GM12878 (cell line): ENCODE measurements at regions not wholly inside any gene's neighbourhood (a gene's known extent, or its start where the extent isn't known, plus 50 kb on each side); places are given as distances from the start of the nearest gene placed in this dataset.

ENCODE experiments used
- ATAC-seq: fragments of 200-7000 bp; cut with Tn5 transposase; 3 replicates; pipeline ENCODE4 v1.9.1; 2020; ENCODE audit warnings: mild to moderate bottlenecking, moderate library complexity
- BruUV-seq: library from RNA; stranded (reverse); fragments of 400-500 nt; replicated peaks from 2 replicates; lab custom pipeline; 2021; lab: Mats Ljungman, UMichigan
- CTCF ChIA-PET: fragments of 300-600 bp; sonication (Branson Sonifier 250); formaldehyde crosslinking; extraction: SDS; loops from one replicate; lab custom pipeline; 2021; ENCODE audit warnings: inconsistent platforms; lab: Yijun Ruan, JAX
- POLR2A ChIA-PET: fragments of 350-600 bp; formaldehyde crosslinking; extraction: SDS; loops from one replicate; lab custom pipeline; 2021; ENCODE audit warnings: inconsistent platforms; lab: Charles Lee
- RAD21 ChIA-PET: fragments of 300-600 bp; sonication (Branson Sonifier 250); formaldehyde crosslinking; loops from one replicate; lab custom pipeline; 2023; ENCODE audit warnings: antibody characterized with exemption; ENCODE audit not compliant: unreplicated experiment; lab: Charles Lee
- SMC1A ChIA-PET: fragments of 300-600 bp; sonication (Branson Sonifier 250); formaldehyde crosslinking; loops from one replicate; lab custom pipeline; 2023; ENCODE audit not compliant: unreplicated experiment, uncharacterized antibody; lab: Charles Lee
- DNase-seq: peaks from one replicate; pipeline ENCODE4 v3.0.0-alpha.2; 2011; ENCODE audit warnings: low read depth, low spot score
- FAIRE-seq: peaks from 3 replicates; lab custom pipeline; 2011; peaks lifted over from hg19 to GRCh38; lab: Jason Lieb, UNC
- H2AFZ ChIP-seq: 2 replicates; pipeline ENCODE4 v1.6.0; 2011; ENCODE audit warnings: low read depth, low read length, control low read depth; ENCODE audit not compliant: control insufficient read depth
- H3K27ac ChIP-seq: 2 replicates; pipeline ENCODE4 v1.5.1; 2011; ENCODE audit warnings: control low read depth; ENCODE audit not compliant: control insufficient read depth, insufficient read depth
- H3K27me3 ChIP-seq, 2 experiments: replicated peaks in 1 of 2; 2 replicates each; pipeline versions ENCODE4 v1.6.0 to v1.6.1; 2011; ENCODE audit warnings: low read length in 1 of 2; ENCODE audit not compliant: control insufficient read depth in 2 of 2, insufficient read depth in 2 of 2
- H3K36me3 ChIP-seq, 2 experiments: 2 replicates each; pipeline ENCODE4 v1.5.1; 2011; ENCODE audit warnings: low read length in 1 of 2; ENCODE audit not compliant: control insufficient read depth in 2 of 2, insufficient read depth in 2 of 2
- H3K4me1 ChIP-seq: 2 replicates; pipeline ENCODE4 v1.6.1; 2011; ENCODE audit warnings: mild to moderate bottlenecking, low read length, moderate library complexity, mixed read lengths; ENCODE audit not compliant: control insufficient read depth, insufficient read depth
- H3K4me2 ChIP-seq: 2 replicates; pipeline ENCODE4 v1.6.0; 2011; ENCODE audit warnings: control low read depth; ENCODE audit not compliant: control insufficient read depth, insufficient read depth
- H3K4me3 ChIP-seq: fragments of 200-600 bp; sonication (generic); 2 replicates; pipeline ENCODE4 v1.5.1; 2016
- H3K79me2 ChIP-seq: 2 replicates; pipeline ENCODE4 v1.6.0; 2011; ENCODE audit warnings: low read length; ENCODE audit not compliant: control insufficient read depth, insufficient read depth
- H3K9ac ChIP-seq: 2 replicates; pipeline ENCODE4 v1.8.0; 2011; ENCODE audit warnings: low read length, control low read depth, mixed read lengths; ENCODE audit not compliant: control insufficient read depth, insufficient read depth
- H3K9me3 ChIP-seq: replicated peaks from 3 replicates; pipeline ENCODE4 v1.5.1; 2011; ENCODE audit warnings: mild to moderate bottlenecking, low read length; ENCODE audit not compliant: control insufficient read depth, insufficient read depth
- H4K20me1 ChIP-seq: 2 replicates; pipeline ENCODE4 v1.6.0; 2011; ENCODE audit not compliant: control insufficient read depth, insufficient read depth
- MXI1 ChIP-seq: fragments of 150-350 bp; IDR thresholded peaks from 2 replicates; pipeline ENCODE4 v1.6.1; 2011; ENCODE audit warnings: low read depth, mild to moderate bottlenecking, inconsistent platforms, low read length, improper control_type of control experiment
- NR2C1 ChIP-seq: fragments of 450-650 bp; IDR thresholded peaks from 2 replicates; pipeline ENCODE4 v1.6.1; 2017; ENCODE audit warnings: antibody characterized with exemption, mild to moderate bottlenecking, moderate library complexity
- SREBF2 ChIP-seq: IDR thresholded peaks from 2 replicates; pipeline ENCODE4 v1.6.1; 2012; ENCODE audit warnings: mild to moderate bottlenecking, low read length
- STAT1 ChIP-seq: fragments of 450-650 bp; conservative IDR thresholded peaks from 2 replicates; pipeline ENCODE4 v1.6.1; 2014; ENCODE audit warnings: antibody characterized with exemption, mild to moderate bottlenecking
- WGBS: methylation state at CpG from one replicate; pipeline ENCODE4 v1.1.6; 2016; ENCODE audit warnings: low lambda C conversion rate; ENCODE audit not compliant: insufficient replicate concordance, insufficient coverage; ENCODE audit errors: missing lambda C conversion rate; 5-methylcytosine and 5-hydroxymethylcytosine counted together
- in situ Hi-C: fragments of 300-500 bp; cut with MboI; formaldehyde crosslinking; loops from 9 replicates; pipeline ENCODE4 v1.14.3; 2018; ENCODE audit warnings: mixed read lengths
- intact Hi-C: fragments of 100-400 bp; cut with micrococcal nuclease; formaldehyde crosslinking; loops from one replicate; pipeline ENCODE4 v1.14.2; 2022; ENCODE audit not compliant: unreplicated experiment

DNA sequence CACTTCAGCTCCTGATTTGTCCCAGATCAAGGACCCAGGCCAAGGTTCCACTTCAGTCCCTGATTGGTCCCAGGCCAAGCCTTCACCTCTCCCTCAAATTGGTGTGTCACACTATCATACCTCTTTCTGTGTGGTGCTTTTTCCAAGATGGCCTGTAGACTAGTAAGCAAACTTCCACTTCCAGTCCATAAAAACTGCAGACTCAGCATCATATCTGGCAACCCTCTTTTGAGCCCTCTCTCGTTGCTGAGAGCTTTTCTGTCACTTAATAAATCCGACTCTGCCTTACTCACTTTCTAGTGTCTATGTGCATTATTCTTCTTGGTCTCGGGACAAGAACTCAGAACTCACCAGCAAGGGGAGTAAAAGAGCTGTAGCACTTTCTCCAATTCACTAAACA, 1395.1 kb downstream of the LRFN5 start:
- Histone ChIP-seq H3K36me3 (no peaks in the 10 kb centered on the region), H3K9me3 (no peaks in the 10 kb centered on the region; the same call in 2 of the 3 replicates), H3K27me3 (no peaks in the 10 kb centered on the region), H2AFZ (no peak overlapping the region), H3K9ac (no peak overlapping the region), H3K4me1 (no peaks in the 10 kb centered on the region), H3K4me2 (no peak overlapping the region), H3K79me2 (no peaks in the 10 kb centered on the region), H3K27ac (no peak overlapping the region), H3K4me3 (no peak overlapping the region), H4K20me1 (no peaks in the 10 kb centered on the region)
- FAIRE-seq (no peak), DNase-seq (no peak), ATAC-seq (no peak)
- POLR2A ChIA-PET = no interaction called here
- CTCF ChIA-PET = interaction anchor here (0.6 kb wide), 1 partner anchor 478 kb away, joined by 3 read pairs; no protein-coding TSS in a partner anchor
- SMC1A ChIA-PET = no interaction called here
- RAD21 ChIA-PET = no interaction called here
- BruUV-seq = no TSS peak
- in situ Hi-C loops (no loop called here), intact Hi-C loops (no loop called here)
- no peak for TF ChIP-seq MXI1
- 14% methylated on average over 3 of the region's 3 CpGs for WGBS

DNA sequence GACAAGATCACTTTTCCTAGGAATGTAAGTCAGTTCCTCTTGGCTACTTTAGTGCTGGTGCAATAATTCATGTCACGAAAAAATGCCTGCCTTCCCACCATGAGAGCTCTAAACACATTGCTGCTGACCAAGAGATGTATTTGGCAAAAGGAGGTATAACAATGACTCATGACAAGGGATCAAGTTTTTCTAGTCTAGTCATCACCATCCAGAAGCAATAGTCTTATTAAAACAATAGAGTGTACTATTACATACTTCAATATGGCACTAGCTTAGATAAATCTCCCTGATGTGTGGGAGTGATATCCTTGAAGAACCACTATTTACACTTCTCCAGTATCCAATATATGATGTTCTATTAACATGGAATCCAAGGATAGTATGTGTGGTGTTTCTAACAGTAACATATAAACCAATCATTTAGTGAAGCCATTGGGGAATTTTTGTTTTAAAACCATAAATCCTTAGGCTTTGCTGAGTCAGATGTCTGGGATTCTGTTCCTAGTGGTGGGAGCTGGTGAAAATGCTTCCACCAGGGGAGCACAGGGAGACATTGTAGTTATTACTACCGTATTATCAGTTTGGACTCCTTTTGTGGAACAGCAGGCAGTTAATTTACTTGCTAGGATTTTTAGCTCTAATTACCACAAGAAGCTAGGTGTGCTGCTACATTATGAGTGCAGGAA, 1387.5 kb downstream of the LRFN5 start:
- H3K9ac ChIP-seq = no peak overlapping the region
- ChIA-PET CTCF (no interaction called here), RAD21 (no interaction called here), SMC1A (no interaction called here)
- no peaks in the 10 kb centered on the region for H3K4me1 ChIP-seq
- DNase-seq (no peak), FAIRE-seq (no peak), ATAC-seq (no peak)
- H3K4me3 ChIP-seq = no peak overlapping the region
- intact Hi-C loops = no loop called here
- in situ Hi-C loops = no loop called here
- no peak overlapping the region for H2AFZ ChIP-seq
- BruUV-seq = no TSS peak
- WGBS = 0% methylated on average over 2 of the region's 2 CpGs
- H3K79me2 ChIP-seq = no peaks in the 10 kb centered on the region
- no peaks in the 10 kb centered on the region for H3K27me3 ChIP-seq
- H3K4me2 ChIP-seq = no peak overlapping the region
- H3K27ac ChIP-seq = no peak overlapping the region
- H3K9me3 ChIP-seq = no peaks in the 10 kb centered on the region
- no peak for TF ChIP-seq SREBF2
- TF ChIP-seq STAT1 = no peak
- TF ChIP-seq NR2C1 = no peak
- TF ChIP-seq, all 136 proteins: peak for 0
- no peaks in the 10 kb centered on the region for H3K36me3 ChIP-seq
- POLR2A ChIA-PET = no interaction called here
- no peaks in the 10 kb centered on the region for H4K20me1 ChIP-seq
